HepG2 (cell line): ENCODE measurements at regions not wholly inside any gene's neighbourhood (a gene's known extent, or its start where the extent isn't known, plus 50 kb on each side); places are given as distances from the start of the nearest gene placed in this dataset.

Experiments
- IRF2 ChIP-seq: IDR thresholded peaks from 2 replicates; pipeline ENCODE4 v1.6.1; 2018; ENCODE audit warnings: missing genetic modification reagents, missing compliant biosample characterization
- NBN ChIP-seq: fragments of 450-650 bp; conservative IDR thresholded peaks from 2 replicates; pipeline ENCODE4 v1.6.1; 2017
- PCBP2 ChIP-seq: fragments of 200-400 bp; formaldehyde crosslinking; optimal IDR thresholded peaks from 2 replicates; pipeline ENCODE3; 2018; ENCODE audit warnings: low read length, low read depth; ENCODE audit not compliant: poor library complexity, severe bottlenecking
- POLR2A ChIP-seq, 2 experiments: IDR thresholded peaks; 2 replicates each; pipeline ENCODE4 v1.6.1; 2011; ENCODE audit warnings: low read depth in 2 of 2, low read length in 2 of 2, mild to moderate bottlenecking in 1 of 2, moderate library complexity in 1 of 2; ENCODE audit not compliant: insufficient read depth in 1 of 2
- SIX4 ChIP-seq: sonication (generic); formaldehyde crosslinking; IDR thresholded peaks from 2 replicates; pipeline ENCODE4 v1.4.0; 2020; ENCODE audit warnings: missing genetic modification reagents
- SMYD3 ChIP-seq: sonication (generic); formaldehyde crosslinking; IDR thresholded peaks from 2 replicates; pipeline ENCODE4 v1.8.1; 2023; ENCODE audit warnings: mild to moderate bottlenecking, missing genetic modification reagents
- ZFP1 ChIP-seq: IDR thresholded peaks from 2 replicates; pipeline ENCODE4 v1.6.1; 2016
- ZNF777 ChIP-seq: sonication (generic); formaldehyde crosslinking; IDR thresholded peaks from 2 replicates; pipeline ENCODE4 v1.4.0; 2020; ENCODE audit warnings: missing genetic modification reagents
- TF ChIP-seq, protein P1 (sequence below): sonication (generic); formaldehyde crosslinking; IDR thresholded peaks from 2 replicates; pipeline ENCODE4 v1.8.0; 2022; ENCODE audit warnings: mild to moderate bottlenecking, missing genetic modification reagents, borderline replicate concordance
- TF ChIP-seq, protein P2 (sequence below): sonication (generic); formaldehyde crosslinking; IDR thresholded peaks from 2 replicates; pipeline ENCODE4 v1.4.0; 2020; ENCODE audit warnings: missing genetic modification reagents
- TF ChIP-seq, protein P3 (sequence below): IDR thresholded peaks from 2 replicates; pipeline ENCODE4 v1.6.1; 2016; ENCODE audit warnings: missing compliant biosample characterization, missing genetic modification reagents, borderline replicate concordance

DNA sequence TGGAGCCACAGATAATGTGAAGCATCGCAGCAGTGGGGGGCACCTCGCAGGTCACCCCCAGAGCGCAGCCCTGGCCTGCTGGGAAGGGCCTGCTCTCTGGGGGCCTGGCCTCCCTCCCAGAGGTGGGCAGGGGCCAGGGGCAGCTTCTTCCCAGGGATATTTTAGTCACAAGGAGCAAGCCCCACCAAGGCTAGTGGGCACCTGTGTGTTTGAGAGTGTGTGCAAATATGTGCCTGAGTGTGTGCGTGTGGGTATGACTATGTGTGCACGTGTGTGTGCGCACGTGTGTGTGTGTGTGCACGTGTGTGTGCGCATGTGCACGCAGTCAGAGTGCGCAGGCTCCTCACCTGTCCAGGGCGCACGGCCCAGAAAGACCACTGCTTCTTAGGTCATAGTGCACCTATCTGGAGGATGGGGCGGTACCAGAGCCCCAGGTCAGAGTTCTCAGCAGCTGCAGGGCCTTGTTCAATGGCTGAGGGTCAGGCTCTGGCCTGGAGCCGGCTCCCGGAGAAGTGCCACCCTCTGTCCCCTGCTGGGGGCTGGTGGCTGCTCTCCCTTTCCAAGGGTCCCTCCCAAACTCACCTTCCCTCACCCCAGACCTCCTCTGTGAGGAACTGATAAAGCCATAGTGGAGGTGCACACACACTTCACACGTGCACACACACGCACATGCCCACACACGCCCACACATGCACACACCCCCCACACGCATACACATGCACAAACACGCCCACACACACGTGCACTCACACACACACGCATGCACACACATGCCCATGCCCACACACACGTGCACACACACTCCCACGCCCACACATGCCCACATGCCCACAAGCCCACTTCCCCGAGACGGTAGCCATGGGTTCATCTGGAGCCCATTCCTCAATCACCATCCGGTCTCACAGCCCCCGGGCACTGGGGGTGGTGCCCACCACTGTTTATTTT is 128.5 kb downstream of the KIF26A start:
- TF ChIP-seq ZNF777 (CRISPR knock-in tag) (no peak), SIX4 (CRISPR knock-in tag) (no peak), SMYD3 (no peak), NBN (no peak), PCBP2 (no peak), POLR2A (IDR thresholded peaks at IDR 0.05; ENCODE audit: insufficient read depth in 1 of 2, low read depth in 2 of 2, low read length in 2 of 2) (no peak), IRF2 (CRISPR knock-in tag) (no peak), ZFP1 (CRISPR knock-in tag) (no peak)
- TF ChIP-seq, protein P1, sequence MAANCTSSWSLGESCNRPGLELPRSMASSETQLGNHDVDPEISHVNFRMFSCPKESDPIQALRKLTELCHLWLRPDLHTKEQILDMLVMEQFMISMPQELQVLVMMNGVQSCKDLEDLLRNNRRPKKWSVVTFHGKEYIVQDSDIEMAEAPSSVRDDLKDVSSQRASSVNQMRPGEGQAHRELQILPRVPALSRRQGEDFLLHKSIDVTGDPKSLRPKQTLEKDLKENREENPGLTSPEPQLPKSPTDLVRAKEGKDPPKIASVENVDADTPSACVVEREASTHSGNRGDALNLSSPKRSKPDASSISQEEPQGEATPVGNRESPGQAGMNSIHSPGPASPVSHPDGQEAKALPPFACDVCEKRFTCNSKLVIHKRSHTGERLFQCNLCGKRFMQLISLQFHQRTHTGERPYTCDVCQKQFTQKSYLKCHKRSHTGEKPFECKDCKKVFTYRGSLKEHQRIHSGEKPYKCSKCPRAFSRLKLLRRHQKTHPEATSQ = no peak
- TF ChIP-seq, protein P2, sequence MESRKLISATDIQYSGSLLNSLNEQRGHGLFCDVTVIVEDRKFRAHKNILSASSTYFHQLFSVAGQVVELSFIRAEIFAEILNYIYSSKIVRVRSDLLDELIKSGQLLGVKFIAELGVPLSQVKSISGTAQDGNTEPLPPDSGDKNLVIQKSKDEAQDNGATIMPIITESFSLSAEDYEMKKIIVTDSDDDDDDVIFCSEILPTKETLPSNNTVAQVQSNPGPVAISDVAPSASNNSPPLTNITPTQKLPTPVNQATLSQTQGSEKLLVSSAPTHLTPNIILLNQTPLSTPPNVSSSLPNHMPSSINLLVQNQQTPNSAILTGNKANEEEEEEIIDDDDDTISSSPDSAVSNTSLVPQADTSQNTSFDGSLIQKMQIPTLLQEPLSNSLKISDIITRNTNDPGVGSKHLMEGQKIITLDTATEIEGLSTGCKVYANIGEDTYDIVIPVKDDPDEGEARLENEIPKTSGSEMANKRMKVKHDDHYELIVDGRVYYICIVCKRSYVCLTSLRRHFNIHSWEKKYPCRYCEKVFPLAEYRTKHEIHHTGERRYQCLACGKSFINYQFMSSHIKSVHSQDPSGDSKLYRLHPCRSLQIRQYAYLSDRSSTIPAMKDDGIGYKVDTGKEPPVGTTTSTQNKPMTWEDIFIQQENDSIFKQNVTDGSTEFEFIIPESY (CRISPR knock-in tag) = no peak
- TF ChIP-seq, protein P3, sequence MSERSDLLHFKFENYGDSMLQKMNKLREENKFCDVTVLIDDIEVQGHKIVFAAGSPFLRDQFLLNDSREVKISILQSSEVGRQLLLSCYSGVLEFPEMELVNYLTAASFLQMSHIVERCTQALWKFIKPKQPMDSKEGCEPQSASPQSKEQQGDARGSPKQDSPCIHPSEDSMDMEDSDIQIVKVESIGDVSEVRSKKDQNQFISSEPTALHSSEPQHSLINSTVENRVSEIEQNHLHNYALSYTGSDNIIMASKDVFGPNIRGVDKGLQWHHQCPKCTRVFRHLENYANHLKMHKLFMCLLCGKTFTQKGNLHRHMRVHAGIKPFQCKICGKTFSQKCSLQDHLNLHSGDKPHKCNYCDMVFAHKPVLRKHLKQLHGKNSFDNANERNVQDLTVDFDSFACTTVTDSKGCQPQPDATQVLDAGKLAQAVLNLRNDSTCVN (CRISPR knock-in tag) = no peak
